ENCODE measurements at regions not wholly inside any gene's neighbourhood (a gene's known extent, or its start where the extent isn't known, plus 50 kb on each side); places are given as distances from the start of the nearest gene placed in this dataset.

DNA sequence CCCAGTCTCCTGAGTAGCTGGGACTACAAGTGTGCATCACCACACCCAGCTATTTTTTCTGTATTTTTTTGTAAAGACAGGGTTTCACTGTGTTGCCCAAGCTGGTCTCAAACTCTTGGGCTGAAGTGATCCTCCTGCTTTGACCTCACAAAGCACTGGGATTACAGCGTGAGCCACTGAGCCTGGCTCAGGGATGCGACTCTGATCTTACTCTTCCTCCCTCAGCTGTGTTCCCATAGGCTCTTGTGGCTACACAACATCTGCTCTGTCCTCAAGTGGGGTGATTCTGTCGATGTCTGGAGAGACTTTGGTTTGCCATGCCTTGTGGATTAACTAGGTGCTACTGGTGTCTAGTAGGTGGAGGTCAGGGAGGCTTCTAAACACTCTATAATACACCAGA lies 127.0 kb upstream of the SERPIND1 start:
- no peak for DNase-seq
- H3K79me2 ChIP-seq (ENCODE audit: control insufficient read depth, insufficient read depth, low read length), result no peaks in the 10 kb centered on the region
- Mint-ChIP-seq H3K4me1 (no peaks in the 10 kb centered on the region), H3K27me3 (peaks cover 7% of the 10 kb centered on the region), H3K4me3 (no peak overlapping the region), H3K27ac (no peak overlapping the region), H3K9me3 (ENCODE audit: insufficient read depth) (no peaks in the 10 kb centered on the region)
- POLR2A ChIA-PET, result no interaction called here
- no peaks in the 10 kb centered on the region for H4K20me1 ChIP-seq (ENCODE audit: control insufficient read depth, insufficient read depth, low read length, poor library complexity, severe bottlenecking)
- peaks cover 0 to 3% (median 0%) of the 10 kb centered on the region in 4 experiments for H3K27me3 ChIP-seq (replicated peaks in 1 of 4; ENCODE audit: control extremely low read depth in 1 of 4, control insufficient read depth in 3 of 4, insufficient read depth in 4 of 4, low read length in 3 of 4)
- H3K9ac ChIP-seq (ENCODE audit: low read length), result no peak overlapping the region
- no peak overlapping the region for H3K27ac ChIP-seq (ENCODE audit: low read length in 2 of 2)
- no peaks in the 10 kb centered on the region for H3K36me3 ChIP-seq (replicated peaks in 1 of 2; ENCODE audit: control extremely low read depth in 1 of 2, control insufficient read depth in 1 of 2, extremely low read depth in 1 of 2, insufficient read depth in 2 of 2, low read length in 1 of 2)
- H2AFZ ChIP-seq (ENCODE audit: insufficient read depth, low read depth, low read length, poor library complexity, severe bottlenecking), result no peak overlapping the region
- TF ChIP-seq EZH2 (IDR thresholded peaks at IDR 0.05; ENCODE audit: borderline replicate concordance, insufficient read depth, low read depth, low read length, poor library complexity, severe bottlenecking) (no peak), CTCF (IDR thresholded peaks at IDR 0.05) (no peak)
- H3K4me2 ChIP-seq (replicated peaks; ENCODE audit: low read depth, low read length, poor library complexity, severe bottlenecking), result no peak overlapping the region
- no peak overlapping the region for H3K4me3 ChIP-seq (ENCODE audit: control extremely low read depth in 1 of 5, extremely low read depth in 1 of 5, insufficient read depth in 1 of 5, low read depth in 2 of 5, low read length in 4 of 5)
- 100% methylated on average over 2 of the region's 3 CpGs for WGBS (ENCODE audit: insufficient coverage)
- no peaks in the 10 kb centered on the region for H3K4me1 ChIP-seq (ENCODE audit: control insufficient read depth in 2 of 2, insufficient read depth in 2 of 2, low read length in 2 of 2)
- CTCF ChIA-PET, result no interaction called here
- intact Hi-C loops (cut with micrococcal nuclease), result no loop called here
- ATAC-seq (ENCODE audit: low read depth), result no peak
- H3K9me3 ChIP-seq (ENCODE audit: control extremely low read depth in 1 of 3, control insufficient read depth in 2 of 3, insufficient read depth in 1 of 3, low read length in 2 of 3), result no peaks in the 10 kb centered on the region

DNA sequence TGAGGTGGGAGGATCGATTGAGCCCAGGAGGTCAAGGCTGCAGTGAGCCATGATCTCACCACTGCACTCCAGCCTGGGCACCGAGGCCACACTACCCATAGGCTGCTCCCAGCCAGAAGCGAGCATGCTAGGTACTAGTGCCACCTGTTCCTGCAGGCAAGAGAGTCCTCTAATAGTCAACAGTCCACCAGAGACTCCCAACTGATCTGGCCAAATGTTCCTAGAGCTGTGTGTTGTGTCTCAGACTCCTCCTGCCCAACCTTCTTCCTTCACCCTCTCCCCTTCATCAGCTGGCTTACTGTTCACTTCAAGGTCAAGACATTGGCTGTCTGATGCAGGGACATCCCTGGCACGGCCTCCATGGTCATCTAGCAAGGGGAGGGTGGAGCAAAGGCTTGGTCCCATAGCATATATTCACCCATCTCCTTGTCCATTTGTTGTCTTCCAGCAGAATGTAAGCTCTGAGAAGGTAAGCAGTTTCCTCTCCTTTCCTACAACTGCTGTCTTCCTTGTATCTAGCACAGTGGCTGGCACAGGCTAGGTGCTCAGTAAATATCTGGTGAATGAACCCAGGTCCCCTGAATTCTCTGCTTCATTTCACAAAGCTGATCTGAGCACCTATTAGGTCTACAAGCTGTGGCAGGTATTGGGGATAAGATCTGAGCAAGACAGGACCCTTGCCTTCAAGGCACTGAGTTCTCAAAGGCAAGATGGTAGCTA lies 126.2 kb upstream of the SERPIND1 start:
- H3K27me3 Mint-ChIP-seq, result peaks cover 4% of the 10 kb centered on the region
- Histone ChIP-seq H4K20me1 (ENCODE audit: control insufficient read depth, insufficient read depth, low read length, poor library complexity, severe bottlenecking) (no peaks in the 10 kb centered on the region), H3K4me1 (ENCODE audit: control insufficient read depth in 2 of 2, insufficient read depth in 2 of 2, low read length in 2 of 2) (no peaks in the 10 kb centered on the region), H3K27ac (ENCODE audit: low read length in 2 of 2) (no peak overlapping the region), H3K9me3 (ENCODE audit: control extremely low read depth in 1 of 3, control insufficient read depth in 2 of 3, insufficient read depth in 1 of 3, low read length in 2 of 3) (no peaks in the 10 kb centered on the region), H3K9ac (ENCODE audit: low read length) (no peak overlapping the region), H3K79me2 (ENCODE audit: control insufficient read depth, insufficient read depth, low read length) (no peaks in the 10 kb centered on the region), H2AFZ (ENCODE audit: insufficient read depth, low read depth, low read length, poor library complexity, severe bottlenecking) (no peak overlapping the region), H3K4me3 (ENCODE audit: control extremely low read depth in 1 of 5, extremely low read depth in 1 of 5, insufficient read depth in 1 of 5, low read depth in 2 of 5, low read length in 4 of 5) (no peak overlapping the region), H3K4me2 (replicated peaks; ENCODE audit: low read depth, low read length, poor library complexity, severe bottlenecking) (no peak overlapping the region), H3K27me3 (replicated peaks in 1 of 4; ENCODE audit: control extremely low read depth in 1 of 4, control insufficient read depth in 3 of 4, insufficient read depth in 4 of 4, low read length in 3 of 4) (peaks cover 0 to 3% (median 0%) of the 10 kb centered on the region in 4 experiments), H3K36me3 (replicated peaks in 1 of 2; ENCODE audit: control extremely low read depth in 1 of 2, control insufficient read depth in 1 of 2, extremely low read depth in 1 of 2, insufficient read depth in 2 of 2, low read length in 1 of 2) (no peaks in the 10 kb centered on the region)
- H3K4me1 Mint-ChIP-seq, result no peaks in the 10 kb centered on the region
- intact Hi-C loops (cut with micrococcal nuclease), result no loop called here
- WGBS (ENCODE audit: insufficient coverage), result 79% methylated on average over 3 of the region's 4 CpGs
- no peaks in the 10 kb centered on the region for H3K9me3 Mint-ChIP-seq (ENCODE audit: insufficient read depth)
- H3K4me3 Mint-ChIP-seq, result no peak overlapping the region
- ChIA-PET CTCF (no interaction called here), POLR2A (no interaction called here)
- no peak overlapping the region for H3K27ac Mint-ChIP-seq
- no peak for DNase-seq
- no peak for ATAC-seq (ENCODE audit: low read depth)
- no peak for TF ChIP-seq EZH2 (IDR thresholded peaks at IDR 0.05; ENCODE audit: borderline replicate concordance, insufficient read depth, low read depth, low read length, poor library complexity, severe bottlenecking)

Data from B cell (primary cell).